ENCODE measurements at regions not wholly inside any gene's neighbourhood (a gene's known extent, or its start where the extent isn't known, plus 50 kb on each side); places are given as distances from the start of the nearest gene placed in this dataset.
"Not testable (repeated sequence)": the region's sequence is repeated elsewhere in the genome, so short reads cannot be mapped to it uniquely, and the experiment has no call there.

- peak; percentile 66 for DNase-seq (ENCODE audit: low read depth)
Measured at GRCh38 chr12:24668563-24668962, 280.3 kb downstream of the BCAT1 start.

GRCh38 chr12:24664161-24664880 lies 284.6 kb downstream of the BCAT1 start:
- DNase-seq (ENCODE audit: low read depth), result peak; percentile 54

- DNase-seq (ENCODE audit: low read depth), result peak; percentile 98
Measured at GRCh38 chr12:24661657-24662096, 287.2 kb downstream of the BCAT1 start.

- DNase-seq (ENCODE audit: low read depth), result no peak
Measured at GRCh38 chr12:24659016-24659415, 289.9 kb downstream of the BCAT1 start.

- DNase-seq (ENCODE audit: low read depth), result not testable (repeated sequence)
Measured at GRCh38 chr12:24654344-24654743, 294.6 kb downstream of the BCAT1 start.

- no peak for DNase-seq (ENCODE audit: low read depth)
Measured at GRCh38 chr12:24649634-24650033, 299.3 kb downstream of the BCAT1 start.

- DNase-seq (ENCODE audit: low read depth), result no peak
Measured at GRCh38 chr12:24649209-24649608, 299.7 kb downstream of the BCAT1 start.

GRCh38 chr12:24645254-24645653 lies 303.6 kb downstream of the BCAT1 start:
- no peak for DNase-seq (ENCODE audit: low read depth)

- no peak for DNase-seq (ENCODE audit: low read depth)
Measured at GRCh38 chr12:24643120-24644119, 305.5 kb downstream of the BCAT1 start.

GRCh38 chr12:24639641-24640040 lies 309.3 kb downstream of the BCAT1 start:
- DNase-seq (ENCODE audit: low read depth), result no peak

- no peak for DNase-seq (ENCODE audit: low read depth)
Measured at GRCh38 chr12:24632466-24632865, 316.4 kb downstream of the BCAT1 start.

GRCh38 chr12:24631676-24632426 lies 317.1 kb downstream of the BCAT1 start:
- DNase-seq (ENCODE audit: low read depth), result no peak

- DNase-seq (ENCODE audit: low read depth), result no peak
Measured at GRCh38 chr12:24630856-24631255, 318.0 kb downstream of the BCAT1 start.

- no peak for DNase-seq (ENCODE audit: low read depth)
Measured at GRCh38 chr12:24630446-24630845, 318.5 kb downstream of the BCAT1 start.

- no peak for DNase-seq (ENCODE audit: low read depth)
Measured at GRCh38 chr12:24625103-24625502, 323.8 kb downstream of the BCAT1 start.

GRCh38 chr12:24619954-24620353 lies 328.9 kb downstream of the BCAT1 start:
- DNase-seq (ENCODE audit: low read depth), result not testable (repeated sequence)

- peak; percentile 36 for DNase-seq (ENCODE audit: low read depth)
Measured at GRCh38 chr12:24617471-24617870, 331.4 kb downstream of the BCAT1 start.

GRCh38 chr12:24615967-24616411 lies 332.9 kb downstream of the BCAT1 start:
- DNase-seq (ENCODE audit: low read depth), result peak; percentile 89

GRCh38 chr12:24608637-24609285 lies 340.1 kb downstream of the BCAT1 start:
- no peak for DNase-seq (ENCODE audit: low read depth)

GRCh38 chr12:24608108-24608507 lies 340.8 kb downstream of the BCAT1 start:
- no peak for DNase-seq (ENCODE audit: low read depth)

GRCh38 chr12:24605916-24606315 lies 343.0 kb downstream of the BCAT1 start:
- no peak for DNase-seq (ENCODE audit: low read depth)

GRCh38 chr12:24605466-24605865 lies 343.4 kb downstream of the BCAT1 start:
- no peak for DNase-seq (ENCODE audit: low read depth)
